BJ (cell line): ENCODE measurements at regions not wholly inside any gene's neighbourhood (a gene's known extent, or its start where the extent isn't known, plus 50 kb on each side); places are given as distances from the start of the nearest gene placed in this dataset.

ENCODE experiments used
- CTCF ChIA-PET: fragments of 350-600 bp; formaldehyde crosslinking; extraction: SDS; loops from one replicate; lab custom pipeline; 2021; ENCODE audit warnings: antibody characterized with exemption, inconsistent platforms; lab: Yijun Ruan, JAX
- POLR2A ChIA-PET: fragments of 300-600 bp; sonication (Branson Sonifier 250); formaldehyde crosslinking; extraction: SDS; loops from one replicate; lab custom pipeline; 2021; ENCODE audit warnings: antibody characterized with exemption; lab: Charles Lee
- DNase-seq: peaks from one replicate; pipeline ENCODE4 v3.0.0-alpha.2; 2011; ENCODE audit warnings: low read depth
- H3K27me3 ChIP-seq: 2 replicates; pipeline ENCODE4 v1.6.0; 2011; ENCODE audit warnings: low read length; ENCODE audit not compliant: control insufficient read depth, insufficient read depth
- H3K36me3 ChIP-seq: 2 replicates; pipeline ENCODE4 v1.5.1; 2011; ENCODE audit warnings: low read length; ENCODE audit not compliant: control insufficient read depth, insufficient read depth
- H3K4me3 ChIP-seq: 2 replicates; pipeline ENCODE4 v1.5.1; 2011; ENCODE audit warnings: low read depth, mild to moderate bottlenecking, control low read depth, low read length
- CTCF ChIP-seq: IDR thresholded peaks from 2 replicates; pipeline ENCODE4 v1.5.1; 2011; ENCODE audit warnings: low read depth, mild to moderate bottlenecking, control low read depth, inconsistent platforms, low read length, moderate library complexity; ENCODE audit not compliant: insufficient read depth

GRCh38 chr2:12504443-12504842 is 212.3 kb upstream of the TRIB2 start:
- POLR2A ChIA-PET: no interaction called here
- no peaks in the 10 kb centered on the region for H3K27me3 ChIP-seq
- no peak for DNase-seq
- no peak overlapping the region for H3K4me3 ChIP-seq
- no peaks in the 10 kb centered on the region for H3K36me3 ChIP-seq
- TF ChIP-seq CTCF: no peak
- CTCF ChIA-PET: no interaction called here

GRCh38 chr2:12506846-12507245 is 209.9 kb upstream of the TRIB2 start:
- Histone ChIP-seq H3K4me3 (no peak overlapping the region), H3K36me3 (no peaks in the 10 kb centered on the region), H3K27me3 (no peaks in the 10 kb centered on the region)
- no peak for TF ChIP-seq CTCF
- CTCF ChIA-PET: interaction anchor here (1.5 kb wide), 1 partner anchor 28 kb away, joined by 3 read pairs; no protein-coding TSS in a partner anchor
- POLR2A ChIA-PET: interaction anchor here (0.9 kb wide), 1 partner anchor 28 kb away, joined by 4 read pairs; no protein-coding TSS in a partner anchor
- DNase-seq: no peak

- no peak overlapping the region for H3K4me3 ChIP-seq
- POLR2A ChIA-PET: interaction anchor here (0.9 kb wide), 1 partner anchor 27 kb away, joined by 4 read pairs; no protein-coding TSS in a partner anchor
- no peaks in the 10 kb centered on the region for H3K27me3 ChIP-seq
- TF ChIP-seq CTCF: no peak
- DNase-seq: peak; percentile 86
- H3K36me3 ChIP-seq: no peaks in the 10 kb centered on the region
- CTCF ChIA-PET: interaction anchor here (1.5 kb wide), 1 partner anchor 27 kb away, joined by 3 read pairs; no protein-coding TSS in a partner anchor
Measured at GRCh38 chr2:12507295-12507694, 209.4 kb upstream of the TRIB2 start.

- H3K4me3 ChIP-seq: no peak overlapping the region
- no peaks in the 10 kb centered on the region for H3K36me3 ChIP-seq
- POLR2A ChIA-PET: no interaction called here
- CTCF ChIA-PET: no interaction called here
- DNase-seq: no peak
- no peak for TF ChIP-seq CTCF
- H3K27me3 ChIP-seq: no peaks in the 10 kb centered on the region
Measured at GRCh38 chr2:12510070-12510469, 206.7 kb upstream of the TRIB2 start.

- ChIA-PET POLR2A (no interaction called here), CTCF (interaction anchor here (0.6 kb wide), 1 partner anchor 117 kb away, joined by 3 read pairs; no protein-coding TSS in a partner anchor)
- TF ChIP-seq CTCF: no peak
- H3K27me3 ChIP-seq: no peaks in the 10 kb centered on the region
- DNase-seq: no peak
- no peak overlapping the region for H3K4me3 ChIP-seq
- no peaks in the 10 kb centered on the region for H3K36me3 ChIP-seq
Measured at GRCh38 chr2:12513339-12513738, 203.4 kb upstream of the TRIB2 start.
